SK-N-MC (cell line): ENCODE measurements at regions not wholly inside any gene's neighbourhood (a gene's known extent, or its start where the extent isn't known, plus 50 kb on each side); places are given as distances from the start of the nearest gene placed in this dataset.

ENCODE experiments used
- EZH2 ChIP-seq: fragments of 200-600 bp; sonication (generic); IDR thresholded peaks from one replicate; pipeline ENCODE4 v1.6.1; 2017; ENCODE audit warnings: antibody characterized with exemption
- POLR2AphosphoS5 ChIP-seq: IDR thresholded peaks from 2 replicates; pipeline ENCODE4 v1.6.1; 2012; ENCODE audit warnings: mild to moderate bottlenecking, low read depth, low read length, borderline replicate concordance

DNA sequence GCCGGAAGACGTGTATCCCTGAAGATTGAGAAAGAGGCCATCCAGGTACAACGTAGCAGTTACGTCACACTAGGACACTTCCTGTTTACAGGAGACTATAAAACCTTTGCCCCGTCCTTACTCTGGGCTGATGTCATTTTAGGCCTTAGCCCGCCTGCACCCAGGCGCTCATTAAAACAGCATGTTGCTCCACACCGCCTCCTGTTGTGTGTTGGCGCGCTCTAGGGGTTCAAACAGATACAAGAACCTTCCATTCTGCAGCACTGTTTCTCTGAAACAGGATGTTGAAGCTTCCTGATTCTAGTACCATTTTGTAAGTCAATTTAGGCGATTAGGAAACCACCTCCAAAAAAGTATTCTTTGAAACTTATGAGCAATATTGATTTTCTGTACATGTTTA lies 722.1 kb downstream of the PCDH7 start:
- TF ChIP-seq EZH2 = no peak
- TF ChIP-seq POLR2AphosphoS5 = no peak
